Suprapubic skin (tissue), 4 donors: ENCODE measurements at regions not wholly inside any gene's neighbourhood (a gene's known extent, or its start where the extent isn't known, plus 50 kb on each side); places are given as distances from the start of the nearest gene placed in this dataset.
"Not testable (repeated sequence)": the region's sequence is repeated elsewhere in the genome, so short reads cannot be mapped to it uniquely, and the experiment has no call there.

Experiments used
- DNase-seq, 2 donors: peaks; one replicate each; pipeline ENCODE4 v3.0.0-alpha.2; 2019; ENCODE audit warnings: low spot score in 2 of 2
- H3K27ac ChIP-seq: fragments of 200-600 bp; sonication (generic); one replicate; pipeline ENCODE4 v1.5.1; 2019
- H3K27me3 ChIP-seq: fragments of 200-600 bp; sonication (generic); one replicate; pipeline ENCODE4 v1.5.1; 2019
- H3K36me3 ChIP-seq: fragments of 200-600 bp; sonication (generic); one replicate; pipeline ENCODE4 v1.5.1; 2019
- H3K4me1 ChIP-seq: fragments of 200-600 bp; sonication (generic); one replicate; pipeline ENCODE4 v1.5.1; 2019
- H3K4me3 ChIP-seq: fragments of 200-600 bp; sonication (generic); one replicate; pipeline ENCODE4 v1.5.1; 2019; ENCODE audit warnings: mild to moderate bottlenecking
- H3K9me3 ChIP-seq: fragments of 200-600 bp; sonication (generic); one replicate; pipeline ENCODE4 v1.5.1; 2019
- CTCF ChIP-seq, 2 donors: fragments of 200-600 bp in 1 of 2; fragments of 450-650 bp in 1 of 2; sonication (generic) in 1 of 2; IDR thresholded peaks; one replicate each; pipeline ENCODE4 v1.5.1; 2016 to 2019; ENCODE audit warnings: antibody characterized with exemption in 2 of 2, mild to moderate bottlenecking in 1 of 2, moderate library complexity in 1 of 2
- EP300 ChIP-seq: sonication (generic); formaldehyde crosslinking; IDR thresholded peaks from one replicate; pipeline ENCODE4 v1.6.1; 2017; ENCODE audit warnings: antibody characterized with exemption
- POLR2A ChIP-seq, 2 donors: fragments of 450-650 bp; IDR thresholded peaks; one replicate each; pipeline ENCODE4 v1.6.1; 2017; ENCODE audit warnings: antibody characterized with exemption in 2 of 2, mild to moderate bottlenecking in 2 of 2, moderate library complexity in 2 of 2
- POLR2AphosphoS5 ChIP-seq, 3 donors: sonication (generic); formaldehyde crosslinking; IDR thresholded peaks; one replicate each; pipeline ENCODE4 v1.6.1; 2017; ENCODE audit warnings: antibody characterized with exemption in 3 of 3
- WGBS: methylation state at CpG from one replicate; pipeline ENCODE4 v1.1.5; 2018; 5-methylcytosine and 5-hydroxymethylcytosine counted together

- Histone ChIP-seq H3K27me3 (no peaks in the 10 kb centered on the region), H3K4me3 (no peak overlapping the region), H3K36me3 (no peaks in the 10 kb centered on the region), H3K9me3 (no peaks in the 10 kb centered on the region), H3K4me1 (no peaks in the 10 kb centered on the region), H3K27ac (no peak overlapping the region)
- no peak for TF ChIP-seq CTCF (IDR thresholded peaks at IDR 0.05)
- TF ChIP-seq POLR2AphosphoS5 (IDR thresholded peaks at IDR 0.05): no peak
- no peak for TF ChIP-seq POLR2A (IDR thresholded peaks at IDR 0.05)
- no peak for TF ChIP-seq EP300
- DNase-seq: no peak
- 57% methylated on average over 6 of the region's 6 CpGs for WGBS
Observed at GRCh38 chrX:122982521-122982920, 201.6 kb upstream of the GRIA3 start.

GRCh38 chrX:123002844-123003243 is 181.2 kb upstream of the GRIA3 start:
- H3K27me3 ChIP-seq, H3K27ac ChIP-seq, H3K4me3 ChIP-seq, H3K36me3 ChIP-seq, DNase-seq, H3K4me1 ChIP-seq, H3K9me3 ChIP-seq: not testable (repeated sequence)
- WGBS: 71% methylated on average over 2 of the region's 2 CpGs

- Histone ChIP-seq H3K36me3 (no peaks in the 10 kb centered on the region), H3K9me3 (no peaks in the 10 kb centered on the region), H3K27ac (no peak overlapping the region), H3K27me3 (no peaks in the 10 kb centered on the region), H3K4me3 (no peak overlapping the region), H3K4me1 (no peaks in the 10 kb centered on the region)
- DNase-seq: no peak
- 33% methylated on average over 1 of the region's 1 CpG for WGBS
- no peak for TF ChIP-seq EP300
- TF ChIP-seq POLR2AphosphoS5 (IDR thresholded peaks at IDR 0.05): no peak
- no peak for TF ChIP-seq CTCF (IDR thresholded peaks at IDR 0.05)
- TF ChIP-seq POLR2A (IDR thresholded peaks at IDR 0.05): no peak
Observed at GRCh38 chrX:123013141-123013540, 170.9 kb upstream of the GRIA3 start.

GRCh38 chrX:123036401-123036800 is 147.7 kb upstream of the GRIA3 start:
- TF ChIP-seq POLR2A (IDR thresholded peaks at IDR 0.05) (no peak), CTCF (IDR thresholded peaks at IDR 0.05) (no peak), EP300 (no peak), POLR2AphosphoS5 (IDR thresholded peaks at IDR 0.05) (no peak)
- Histone ChIP-seq H3K36me3 (no peaks in the 10 kb centered on the region), H3K27me3 (no peaks in the 10 kb centered on the region), H3K4me3 (no peak overlapping the region), H3K27ac (no peak overlapping the region), H3K9me3 (no peaks in the 10 kb centered on the region), H3K4me1 (no peaks in the 10 kb centered on the region)
- WGBS: 37% methylated on average over 3 of the region's 3 CpGs
- no peak for DNase-seq

- DNase-seq: no peak
- 58% methylated on average over 3 of the region's 3 CpGs for WGBS
Observed at GRCh38 chrX:123049071-123049625, 134.9 kb upstream of the GRIA3 start.

More at GRCh38 chrX:123049071-123049625, 134.9 kb upstream of the GRIA3 start:
- Histone ChIP-seq H3K9me3 (no peaks in the 10 kb centered on the region), H3K4me3 (no peak overlapping the region), H3K27me3 (no peaks in the 10 kb centered on the region), H3K4me1 (no peaks in the 10 kb centered on the region), H3K36me3 (no peaks in the 10 kb centered on the region), H3K27ac (no peak overlapping the region)
- TF ChIP-seq CTCF (IDR thresholded peaks at IDR 0.05): no peak
- TF ChIP-seq EP300: no peak
- no peak for TF ChIP-seq POLR2AphosphoS5 (IDR thresholded peaks at IDR 0.05)
- no peak for TF ChIP-seq POLR2A (IDR thresholded peaks at IDR 0.05)
